ENCODE measurements at regions not wholly inside any gene's neighbourhood (a gene's known extent, or its start where the extent isn't known, plus 50 kb on each side); places are given as distances from the start of the nearest gene placed in this dataset.
"Not testable (repeated sequence)": the region's sequence is repeated elsewhere in the genome, so short reads cannot be mapped to it uniquely, and the experiment has no call there.

DNA sequence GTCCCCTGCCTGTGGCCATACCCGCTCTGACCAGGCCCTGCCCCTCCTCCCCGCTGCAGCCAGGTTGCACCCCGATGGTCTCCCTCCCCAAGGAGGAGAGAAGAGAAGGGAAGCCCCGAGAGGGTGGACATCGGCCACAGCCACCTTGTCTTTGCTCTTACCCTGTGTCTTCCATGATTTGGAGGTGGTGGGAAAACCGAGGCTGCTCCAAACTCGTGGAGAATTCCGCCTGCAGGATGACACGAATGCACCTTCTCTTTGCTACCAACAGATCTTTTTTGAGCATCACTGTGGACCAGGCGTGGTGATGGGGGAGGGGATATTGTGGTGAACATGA, 60.4 kb downstream of the ART5 start:
- TF ChIP-seq, protein P1, sequence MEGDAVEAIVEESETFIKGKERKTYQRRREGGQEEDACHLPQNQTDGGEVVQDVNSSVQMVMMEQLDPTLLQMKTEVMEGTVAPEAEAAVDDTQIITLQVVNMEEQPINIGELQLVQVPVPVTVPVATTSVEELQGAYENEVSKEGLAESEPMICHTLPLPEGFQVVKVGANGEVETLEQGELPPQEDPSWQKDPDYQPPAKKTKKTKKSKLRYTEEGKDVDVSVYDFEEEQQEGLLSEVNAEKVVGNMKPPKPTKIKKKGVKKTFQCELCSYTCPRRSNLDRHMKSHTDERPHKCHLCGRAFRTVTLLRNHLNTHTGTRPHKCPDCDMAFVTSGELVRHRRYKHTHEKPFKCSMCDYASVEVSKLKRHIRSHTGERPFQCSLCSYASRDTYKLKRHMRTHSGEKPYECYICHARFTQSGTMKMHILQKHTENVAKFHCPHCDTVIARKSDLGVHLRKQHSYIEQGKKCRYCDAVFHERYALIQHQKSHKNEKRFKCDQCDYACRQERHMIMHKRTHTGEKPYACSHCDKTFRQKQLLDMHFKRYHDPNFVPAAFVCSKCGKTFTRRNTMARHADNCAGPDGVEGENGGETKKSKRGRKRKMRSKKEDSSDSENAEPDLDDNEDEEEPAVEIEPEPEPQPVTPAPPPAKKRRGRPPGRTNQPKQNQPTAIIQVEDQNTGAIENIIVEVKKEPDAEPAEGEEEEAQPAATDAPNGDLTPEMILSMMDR (conservative IDR thresholded peaks at IDR 0.05): 0 out of 2 replicates have a peak, but pooled peaks have one; percentile 1
- not testable (repeated sequence) for TF ChIP-seq EZH2 (IDR thresholded peaks at IDR 0.05; ENCODE audit: low read depth)

All from PC-9 (cell line).